Right kidney (tissue), 1 donor: ENCODE measurements at regions not wholly inside any gene's neighbourhood (a gene's known extent, or its start where the extent isn't known, plus 50 kb on each side); places are given as distances from the start of the nearest gene placed in this dataset.
"Not testable (repeated sequence)": the region's sequence is repeated elsewhere in the genome, so short reads cannot be mapped to it uniquely, and the experiment has no call there.

Source experiments
- DNase-seq: peaks from one replicate; pipeline ENCODE4 v3.0.0-alpha.2; 2016

GRCh38 chr21:27812279-27812678 is 845.4 kb upstream of the ADAMTS5 start:
- no peak for DNase-seq

GRCh38 chr21:27808923-27809322 is 842.0 kb upstream of the ADAMTS5 start:
- DNase-seq = no peak

DNA sequence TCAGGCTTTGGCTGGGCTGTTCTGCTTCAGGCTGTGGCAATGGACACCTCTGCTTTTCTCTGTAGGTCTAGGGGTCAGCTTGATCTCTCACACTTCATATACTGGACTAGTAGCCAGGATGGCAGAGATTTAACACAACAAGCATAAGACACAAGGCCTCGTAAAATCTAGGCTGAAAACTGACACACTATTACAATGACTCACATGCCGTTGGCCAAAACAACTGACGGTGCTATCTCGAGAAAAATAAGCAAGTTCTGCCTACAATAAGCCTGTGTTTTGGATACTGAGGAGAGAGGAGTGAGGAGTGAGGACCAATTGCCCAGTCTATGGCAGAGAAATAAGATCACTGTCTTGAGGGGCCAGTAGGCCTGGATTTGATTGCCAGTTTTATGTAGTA is 840.7 kb upstream of the ADAMTS5 start:
- DNase-seq = no peak

DNA sequence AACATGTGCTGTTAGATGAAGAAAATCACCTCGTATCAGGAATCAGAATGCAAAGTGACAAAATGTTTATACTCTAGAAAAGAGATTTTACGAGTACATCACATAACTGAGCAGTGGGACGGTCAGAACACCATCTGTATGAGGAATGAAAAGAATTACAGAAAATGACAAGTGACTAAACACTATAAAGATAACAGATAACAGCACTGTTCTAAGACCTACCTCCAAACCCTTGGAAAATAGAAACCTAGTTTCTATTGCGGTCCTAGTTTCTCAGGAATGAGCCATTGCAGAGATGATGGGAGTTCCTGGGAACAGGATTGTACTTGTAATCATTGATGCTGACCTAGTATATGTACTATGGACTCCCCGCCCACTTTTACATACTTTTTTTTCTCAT is 839.4 kb upstream of the ADAMTS5 start:
- no peak for DNase-seq

- DNase-seq = no peak
Measured at GRCh38 chr21:27805696-27806095, 838.8 kb upstream of the ADAMTS5 start.

DNA sequence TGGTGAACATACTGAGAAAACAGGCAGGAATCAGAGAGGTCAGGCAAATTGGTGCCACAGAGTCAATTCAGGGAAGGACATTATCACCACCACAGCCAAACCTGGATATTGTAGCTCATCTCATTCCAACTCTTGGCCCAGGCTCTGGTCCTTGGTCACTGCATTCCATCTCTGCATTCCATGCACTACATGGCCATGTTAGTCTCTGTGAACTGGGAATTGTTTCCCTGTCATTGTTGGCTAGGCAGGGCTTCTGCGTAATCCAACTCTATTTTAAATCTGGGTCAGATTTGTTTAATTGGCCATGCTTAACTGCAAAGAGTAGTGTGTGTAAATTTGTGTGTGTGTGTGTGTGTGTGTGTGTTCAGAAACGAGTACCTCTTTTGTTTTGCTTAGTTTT is 837.6 kb upstream of the ADAMTS5 start:
- no peak for DNase-seq

DNA sequence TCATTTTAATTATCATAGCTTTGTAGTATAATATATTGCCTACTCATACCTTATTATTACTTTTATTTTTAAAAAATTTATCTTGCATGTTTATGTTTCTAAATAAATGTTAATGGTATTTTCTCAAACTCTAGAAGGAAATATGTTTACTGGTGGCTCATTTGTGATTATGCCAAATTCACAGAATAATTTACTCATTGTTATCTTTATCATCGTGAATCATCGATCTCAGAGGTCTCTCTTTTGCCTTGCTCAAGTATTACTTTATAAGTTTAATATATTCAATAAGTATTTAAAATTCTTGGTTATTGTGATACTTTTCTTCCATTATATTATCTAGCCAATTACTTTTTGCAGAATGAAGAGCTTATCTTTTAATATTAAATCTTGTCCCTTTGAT is 836.7 kb upstream of the ADAMTS5 start:
- DNase-seq = no peak

GRCh38 chr21:27802816-27803475 is 836.1 kb upstream of the ADAMTS5 start:
- no peak for DNase-seq

GRCh38 chr21:27799861-27800260 is 833.0 kb upstream of the ADAMTS5 start:
- DNase-seq = no peak

DNA sequence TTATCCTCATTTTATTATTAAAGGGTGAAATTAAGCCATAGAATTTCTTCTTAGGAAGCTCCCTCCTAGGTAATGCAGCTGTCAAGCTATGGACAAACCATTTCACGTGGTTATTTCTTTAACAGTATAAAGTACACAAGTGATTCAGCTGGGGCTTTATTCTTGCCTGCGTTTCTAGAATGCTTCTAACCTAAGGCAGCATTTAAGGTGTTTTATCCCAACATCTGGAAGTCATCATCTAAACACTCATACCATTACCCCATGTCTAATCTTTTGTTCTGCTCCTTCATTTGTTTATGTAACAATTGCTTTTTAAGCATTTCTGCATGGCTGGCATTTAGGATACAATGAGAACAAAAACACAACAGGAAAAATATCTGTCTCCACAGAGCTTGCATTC is 829.2 kb upstream of the ADAMTS5 start:
- no peak for DNase-seq

GRCh38 chr21:27795418-27795817 is 828.5 kb upstream of the ADAMTS5 start:
- DNase-seq = no peak

DNA sequence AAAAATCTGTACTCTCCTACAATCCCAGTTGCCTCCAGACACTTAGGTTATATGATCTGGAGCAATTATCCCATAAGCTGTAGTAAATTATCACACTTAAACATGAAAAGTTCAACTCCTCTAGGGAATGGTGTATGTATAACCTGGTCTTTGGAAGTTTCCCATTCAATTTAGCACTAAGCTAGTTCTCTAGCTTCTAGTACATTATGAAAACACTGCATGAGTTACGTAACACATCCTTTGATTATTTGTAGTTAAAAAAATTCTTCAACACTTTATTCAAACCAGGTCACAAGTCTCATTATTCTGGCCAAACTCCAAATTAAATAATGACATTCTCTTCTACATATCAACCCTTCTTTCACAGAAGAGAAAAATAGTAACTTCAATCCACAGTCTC is 827.0 kb upstream of the ADAMTS5 start:
- no peak for DNase-seq

- no peak for DNase-seq
Measured at GRCh38 chr21:27787046-27787445, 820.2 kb upstream of the ADAMTS5 start.

GRCh38 chr21:27779606-27780005 is 812.7 kb upstream of the ADAMTS5 start:
- no peak for DNase-seq

- no peak for DNase-seq
Measured at GRCh38 chr21:27776925-27777553, 810.2 kb upstream of the ADAMTS5 start.

DNA sequence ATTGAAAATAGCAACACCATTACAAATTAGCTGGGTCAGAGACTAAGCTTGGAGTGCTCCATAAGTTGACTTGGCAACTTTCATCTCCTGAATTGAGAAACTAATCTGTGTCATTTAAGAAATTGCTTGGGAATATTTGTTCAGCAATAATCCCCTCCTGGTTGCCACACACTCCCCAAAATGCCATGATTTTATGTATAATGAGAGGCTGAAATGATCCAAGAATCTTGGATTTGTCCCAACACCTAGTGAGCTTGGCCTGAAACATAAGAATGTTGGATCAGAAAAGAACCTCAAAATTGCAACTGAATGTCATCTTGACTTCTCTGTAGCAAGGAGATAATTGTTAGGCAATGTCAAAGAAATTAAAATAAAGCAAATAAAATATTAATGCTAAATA is 805.9 kb upstream of the ADAMTS5 start:
- DNase-seq = no peak

GRCh38 chr21:27771938-27772483 is 805.1 kb upstream of the ADAMTS5 start:
- DNase-seq = no peak

GRCh38 chr21:27769763-27770162 is 802.9 kb upstream of the ADAMTS5 start:
- DNase-seq = no peak

DNA sequence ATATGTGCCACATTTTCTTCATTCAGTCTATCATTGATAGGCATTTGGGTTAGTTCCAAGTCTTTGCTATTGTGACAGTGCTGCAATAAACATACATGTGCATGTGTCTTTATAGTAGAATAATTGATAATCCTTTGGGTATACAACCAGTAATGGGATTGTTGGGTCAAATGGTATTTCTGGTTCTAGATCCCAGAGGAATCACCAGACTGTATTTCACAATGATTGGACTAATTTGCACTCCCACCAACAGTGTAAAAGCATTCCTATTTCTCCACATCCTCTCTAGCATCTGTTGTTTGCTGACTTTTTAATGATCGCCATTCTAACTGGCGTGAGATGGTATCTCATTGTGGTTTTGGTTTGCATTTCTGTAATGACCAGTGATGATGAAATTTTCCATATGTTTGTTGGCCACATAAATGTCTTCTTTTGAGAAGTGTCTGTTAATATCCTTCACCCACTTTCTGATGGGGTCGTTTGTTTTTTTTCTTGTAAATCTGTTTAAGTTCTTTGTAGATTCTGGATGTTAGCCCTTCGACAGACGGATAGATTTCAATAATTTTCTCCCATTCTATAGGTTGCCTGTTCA is 801.3 kb upstream of the ADAMTS5 start:
- not testable (repeated sequence) for DNase-seq

- no peak for DNase-seq
Measured at GRCh38 chr21:27764056-27764455, 797.2 kb upstream of the ADAMTS5 start.

DNA sequence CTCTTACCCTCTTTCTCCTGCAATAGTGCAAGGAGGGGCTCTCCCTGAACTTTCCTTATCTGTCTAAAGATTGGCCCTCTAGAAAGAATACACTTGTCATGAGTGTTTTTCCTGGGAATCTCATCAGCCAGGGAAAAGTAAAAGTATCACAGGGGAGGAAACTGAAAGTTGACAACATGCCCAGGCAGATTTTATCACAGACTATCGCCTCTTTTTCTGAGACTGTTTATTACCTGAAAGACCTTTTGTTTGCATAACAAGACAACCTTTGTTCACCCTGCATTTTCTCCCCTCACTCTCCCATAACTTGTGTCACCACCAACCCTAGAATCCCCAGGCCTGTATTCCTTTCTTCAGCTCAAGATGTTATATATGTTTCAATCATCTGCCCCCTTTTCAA is 794.7 kb upstream of the ADAMTS5 start:
- DNase-seq = no peak

- DNase-seq = no peak
Measured at GRCh38 chr21:27759820-27760219, 792.9 kb upstream of the ADAMTS5 start.

- DNase-seq = no peak
Measured at GRCh38 chr21:27759091-27759659, 792.3 kb upstream of the ADAMTS5 start.
